ENCODE measurements at regions not wholly inside any gene's neighbourhood (a gene's known extent, or its start where the extent isn't known, plus 50 kb on each side); places are given as distances from the start of the nearest gene placed in this dataset.

- TF ChIP-seq PAX5 (IDR thresholded peaks at IDR 0.05; ENCODE audit: borderline replicate concordance, low read depth, low read length) (no peak), HDAC2 (IDR thresholded peaks at IDR 0.05) (no peak), MTA3 (IDR thresholded peaks at IDR 0.05; ENCODE audit: borderline replicate concordance, low read length) (no peak), BMI1 (IDR thresholded peaks at IDR 0.05; ENCODE audit: borderline replicate concordance) (no peak), CUX1 (IDR thresholded peaks at IDR 0.05; ENCODE audit: insufficient replicate concordance, low read depth, low read length) (no peak), REST (IDR thresholded peaks at IDR 0.05; ENCODE audit: low read depth, low read length) (no peak)
Observed at GRCh38 chr4:43680421-43680820, 768.2 kb downstream of the KCTD8 start (continued).

Data from GM12878 (cell line).